Central memory CD8-positive, alpha-beta T cell (primary cell): ENCODE measurements at regions not wholly inside any gene's neighbourhood (a gene's known extent, or its start where the extent isn't known, plus 50 kb on each side); places are given as distances from the start of the nearest gene placed in this dataset.
"Not testable (repeated sequence)": the region's sequence is repeated elsewhere in the genome, so short reads cannot be mapped to it uniquely, and the experiment has no call there.

Experiments used
- ATAC-seq: fragments of 150-1000 bp; cut with Tn5 transposase; replicated peaks from 2 replicates; pipeline ENCODE4 v1.10.0; 2022; ENCODE audit warnings: mild to moderate bottlenecking, moderate FRiP score, moderate number of reproducible peaks; ENCODE audit not compliant: poor library complexity, severe bottlenecking; ENCODE audit errors: extremely low read depth
- DNase-seq, 2 donors: peaks; one replicate each; pipeline ENCODE4 v3.0.0; 2021; ENCODE audit warnings: low spot score in 2 of 2
- H3K27ac Mint-ChIP-seq: one replicate; pipeline ENCODE4 v1.8.0; 2022; ENCODE audit warnings: low read depth, mild to moderate bottlenecking, moderate library complexity, mixed read lengths
- H3K27me3 Mint-ChIP-seq: one replicate; pipeline ENCODE4 v1.8.0; 2022; ENCODE audit warnings: mixed read lengths
- H3K36me3 Mint-ChIP-seq: one replicate; pipeline ENCODE4 v1.8.0; 2022; ENCODE audit warnings: mild to moderate bottlenecking, moderate library complexity, mixed read lengths; ENCODE audit not compliant: insufficient read depth
- H3K4me1 Mint-ChIP-seq: one replicate; pipeline ENCODE4 v1.8.0; 2022; ENCODE audit warnings: mixed read lengths
- H3K4me3 Mint-ChIP-seq: one replicate; pipeline ENCODE4 v1.8.0; 2022; ENCODE audit warnings: mild to moderate bottlenecking, moderate library complexity, mixed read lengths
- H3K9me3 Mint-ChIP-seq: one replicate; pipeline ENCODE4 v1.8.0; 2022; ENCODE audit warnings: mixed read lengths

DNA sequence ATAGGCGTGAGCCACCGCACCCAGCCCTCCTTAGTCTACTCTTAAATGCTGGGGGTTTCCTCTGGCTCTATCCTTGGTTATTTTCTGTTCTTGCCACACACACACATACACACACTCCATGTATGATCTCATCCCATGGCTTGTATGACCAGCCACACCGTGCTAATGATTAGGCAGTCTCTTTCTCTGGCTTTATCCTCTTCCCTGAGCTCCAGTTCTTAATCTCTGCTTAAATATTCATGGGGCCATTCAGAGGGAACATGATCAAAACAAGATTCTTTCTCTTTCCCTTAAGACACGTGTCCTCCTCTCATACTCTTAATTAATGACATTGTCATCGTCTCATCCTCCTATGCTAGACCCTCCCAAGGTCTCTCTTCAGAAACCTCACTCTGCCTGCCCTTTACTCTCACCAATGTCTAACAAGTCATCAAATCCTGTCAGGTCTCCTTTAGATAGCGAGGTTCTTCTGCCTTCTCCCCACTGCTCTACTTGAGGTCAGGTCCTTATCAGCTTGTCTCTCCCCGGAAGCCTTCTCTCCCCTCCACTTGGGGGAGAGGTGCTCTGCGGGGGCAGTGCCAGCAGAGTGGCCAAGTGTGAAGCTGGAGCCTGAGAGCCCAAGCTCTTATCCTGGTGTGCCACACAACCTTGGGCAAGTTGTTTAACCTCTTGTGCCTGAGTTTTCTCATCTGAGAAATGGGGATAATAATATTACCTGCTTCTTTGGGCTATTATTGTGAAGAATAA, 83.0 kb upstream of the GNG12 start:
- DNase-seq, result no peak
- Mint-ChIP-seq H3K4me1 (no peaks in the 10 kb centered on the region), H3K36me3 (no peaks in the 10 kb centered on the region), H3K27me3 (peaks cover 19% of the 10 kb centered on the region), H3K9me3 (peaks cover 7% of the 10 kb centered on the region), H3K4me3 (no peak overlapping the region), H3K27ac (no peak overlapping the region)
- ATAC-seq, result no peak

DNA sequence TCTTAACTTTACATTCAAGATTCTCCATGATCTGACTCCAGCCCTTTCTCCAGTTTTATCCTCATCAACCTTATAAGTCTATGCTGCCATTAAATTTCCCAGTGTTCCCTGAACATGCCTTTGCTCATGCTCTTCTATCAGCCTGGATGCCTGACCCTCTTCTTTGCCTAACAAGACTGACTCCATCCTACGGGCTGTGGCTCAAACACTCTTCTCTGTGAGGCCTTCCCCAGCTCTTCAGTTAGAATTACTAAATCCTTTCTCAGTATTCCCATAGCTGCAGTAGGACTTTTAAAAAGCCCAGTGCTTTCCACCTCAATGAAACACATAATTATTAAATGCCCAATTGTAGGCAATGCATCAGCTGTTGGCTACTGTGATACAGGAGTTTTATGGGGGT, 76.5 kb upstream of the GNG12 start:
- H3K9me3 Mint-ChIP-seq, result no peaks in the 10 kb centered on the region
- H3K4me1 Mint-ChIP-seq, result no peaks in the 10 kb centered on the region
- no peak overlapping the region for H3K27ac Mint-ChIP-seq
- no peak for ATAC-seq
- H3K27me3 Mint-ChIP-seq, result peaks cover 55% of the 10 kb centered on the region
- H3K36me3 Mint-ChIP-seq, result no peaks in the 10 kb centered on the region
- no peak overlapping the region for H3K4me3 Mint-ChIP-seq
- no peak for DNase-seq

DNA sequence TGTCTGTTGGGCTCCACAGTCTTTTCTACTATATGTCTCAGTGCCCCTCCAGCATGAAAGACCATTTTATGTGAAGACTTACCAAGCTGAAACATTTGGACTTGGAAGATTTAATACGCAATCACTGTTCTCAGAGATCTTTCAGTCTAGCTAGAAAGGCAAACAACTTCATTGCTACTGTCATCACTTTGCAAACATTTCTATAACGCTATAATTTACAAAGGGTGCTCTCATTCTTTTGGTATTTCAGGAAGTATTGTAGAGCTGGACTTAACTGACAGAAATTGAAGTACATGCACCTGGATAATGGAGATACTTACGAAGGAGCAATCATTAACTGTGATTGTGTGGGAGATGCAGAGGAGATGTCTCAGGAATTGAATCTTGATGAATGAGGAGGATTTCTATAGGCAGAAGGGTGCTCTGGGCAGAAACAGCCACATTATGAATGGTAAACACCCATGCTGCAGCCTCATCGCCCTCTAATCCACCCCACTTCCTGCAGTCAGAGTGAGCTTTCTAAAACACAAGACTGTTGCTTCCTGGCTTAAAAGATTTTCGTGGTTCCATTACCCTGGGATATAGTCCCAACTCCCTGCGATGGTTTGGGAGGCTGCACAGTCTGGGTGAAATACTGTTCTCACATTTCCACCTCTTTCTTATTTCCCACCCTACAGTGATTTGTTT, 75.1 kb upstream of the GNG12 start:
- no peaks in the 10 kb centered on the region for H3K4me1 Mint-ChIP-seq
- peaks cover 47% of the 10 kb centered on the region for H3K27me3 Mint-ChIP-seq
- no peak for ATAC-seq
- H3K36me3 Mint-ChIP-seq, result no peaks in the 10 kb centered on the region
- DNase-seq, result no peak
- H3K9me3 Mint-ChIP-seq, result peaks cover 7% of the 10 kb centered on the region
- no peak overlapping the region for H3K27ac Mint-ChIP-seq
- H3K4me3 Mint-ChIP-seq, result no peak overlapping the region

DNA sequence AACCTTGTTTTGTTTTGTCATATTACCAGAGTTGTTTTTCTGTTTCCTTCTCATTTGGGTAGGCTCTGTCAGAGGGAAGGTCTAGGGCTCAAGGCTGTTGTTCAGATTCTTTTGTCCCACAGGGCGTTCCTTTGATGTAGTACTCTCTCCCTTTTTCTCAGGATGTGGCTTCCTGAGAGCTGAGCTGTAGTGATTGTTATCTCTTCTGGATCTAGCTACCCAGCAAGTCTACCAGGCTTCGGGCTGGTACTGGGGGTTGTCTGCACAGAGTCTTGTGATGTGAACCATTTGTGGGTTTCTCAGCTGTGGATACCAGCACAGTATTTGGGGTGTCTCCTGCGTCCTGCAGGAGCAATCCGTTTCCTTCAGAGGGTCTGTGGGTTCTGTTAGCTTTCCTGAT, 74.2 kb upstream of the GNG12 start:
- H3K36me3 Mint-ChIP-seq, H3K27ac Mint-ChIP-seq, H3K4me1 Mint-ChIP-seq, DNase-seq, H3K9me3 Mint-ChIP-seq, ATAC-seq, H3K4me3 Mint-ChIP-seq: not testable (repeated sequence)
- H3K27me3 Mint-ChIP-seq, result peaks cover 38% of the 10 kb centered on the region

DNA sequence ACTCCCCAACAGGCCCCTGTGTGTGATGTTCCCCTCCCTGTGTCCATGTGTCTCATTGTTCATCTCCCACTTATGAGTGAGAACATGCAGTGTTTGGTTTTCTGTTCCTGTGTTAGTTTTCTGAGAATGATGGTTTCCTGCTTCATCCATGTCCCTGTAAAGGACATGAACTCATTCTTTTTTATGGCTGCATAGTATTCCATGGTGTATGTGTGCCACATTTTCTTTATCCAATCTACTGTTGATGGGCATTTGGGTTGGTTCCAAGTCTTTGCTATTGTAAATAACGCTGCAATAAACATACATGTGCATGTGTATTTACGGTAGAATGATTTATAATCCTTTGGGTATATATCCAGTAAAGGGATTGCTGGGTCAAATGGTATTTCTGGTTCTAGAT, 72.7 kb upstream of the GNG12 start:
- not testable (repeated sequence) for H3K27ac Mint-ChIP-seq, DNase-seq, H3K9me3 Mint-ChIP-seq, H3K4me1 Mint-ChIP-seq, H3K36me3 Mint-ChIP-seq, H3K4me3 Mint-ChIP-seq, ATAC-seq
- peaks cover 36% of the 10 kb centered on the region for H3K27me3 Mint-ChIP-seq

DNA sequence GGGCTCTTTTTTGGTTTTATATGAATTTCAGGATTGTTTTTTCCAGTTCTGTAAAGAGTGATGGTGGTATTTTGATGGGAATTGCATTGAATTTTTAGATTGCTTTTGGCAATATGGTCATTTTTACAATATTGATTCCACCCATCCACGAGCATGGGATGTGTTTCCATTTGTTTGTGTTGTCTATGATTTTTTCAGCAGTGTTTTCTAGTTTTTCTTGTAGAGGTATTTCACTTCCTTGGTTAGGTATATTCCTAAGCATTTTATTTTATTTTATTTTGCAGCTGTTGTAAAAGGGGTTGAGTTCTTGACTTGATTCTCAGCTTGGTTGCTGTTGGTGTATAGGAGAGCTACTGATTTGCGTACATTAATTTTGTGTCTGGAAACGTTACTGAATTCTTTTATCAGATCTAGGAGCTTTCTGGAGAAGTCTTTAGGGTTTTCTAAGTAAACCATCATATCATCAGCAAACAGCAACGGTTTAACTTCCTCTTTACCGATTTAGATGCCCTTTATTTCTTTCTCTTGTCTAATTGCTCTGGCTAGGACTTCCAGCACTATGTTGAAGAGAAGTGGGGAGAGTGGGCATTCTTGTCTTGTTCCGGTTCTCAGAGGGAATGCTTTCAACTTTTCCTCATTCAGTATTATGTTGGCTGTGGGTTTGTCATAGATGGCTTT, 69.4 kb upstream of the GNG12 start:
- not testable (repeated sequence) for H3K27ac Mint-ChIP-seq

DNA sequence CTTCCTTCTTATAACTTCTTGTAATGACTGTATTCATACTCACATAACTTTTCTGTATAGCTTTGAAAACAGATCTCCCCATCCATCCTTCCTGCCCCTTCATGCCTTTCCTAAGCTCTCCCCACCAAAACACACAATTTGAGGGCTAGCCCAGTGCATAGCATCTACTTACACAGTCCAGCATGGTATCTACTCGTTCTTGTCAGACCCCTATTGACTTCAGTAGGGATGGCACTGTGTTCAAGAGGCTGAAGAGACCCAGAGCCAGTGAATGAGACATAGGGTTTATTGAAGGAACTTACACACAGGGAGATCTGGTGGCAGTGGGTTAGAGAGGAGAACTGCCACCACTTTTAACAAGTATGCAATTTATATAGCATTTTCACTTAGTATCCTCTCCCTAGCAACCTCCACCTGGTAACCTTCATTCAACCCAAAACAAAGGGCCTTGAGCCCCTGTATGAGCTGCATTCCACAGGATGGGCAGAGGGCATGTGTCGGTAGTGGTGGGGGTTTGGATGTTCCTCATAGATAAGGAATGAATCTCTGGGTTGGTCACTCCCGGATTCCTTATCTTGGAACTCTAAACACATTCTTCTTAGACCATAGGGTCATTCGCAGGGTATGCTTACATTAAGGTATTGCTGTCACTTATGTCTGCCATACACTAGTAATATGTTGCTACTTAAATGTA, 64.9 kb upstream of the GNG12 start:
- Mint-ChIP-seq H3K36me3 (no peaks in the 10 kb centered on the region), H3K27ac (no peak overlapping the region), H3K4me3 (no peak overlapping the region), H3K27me3 (peaks cover 18% of the 10 kb centered on the region), H3K9me3 (no peaks in the 10 kb centered on the region), H3K4me1 (no peaks in the 10 kb centered on the region)
- ATAC-seq, result no peak
- DNase-seq, result no peak

More for the DNA sequence above, 69.4 kb upstream of the GNG12 start:
- not testable (repeated sequence) for DNase-seq, H3K36me3 Mint-ChIP-seq, H3K9me3 Mint-ChIP-seq, H3K4me1 Mint-ChIP-seq, H3K4me3 Mint-ChIP-seq, ATAC-seq
- H3K27me3 Mint-ChIP-seq, result peaks cover 17% of the 10 kb centered on the region

DNA sequence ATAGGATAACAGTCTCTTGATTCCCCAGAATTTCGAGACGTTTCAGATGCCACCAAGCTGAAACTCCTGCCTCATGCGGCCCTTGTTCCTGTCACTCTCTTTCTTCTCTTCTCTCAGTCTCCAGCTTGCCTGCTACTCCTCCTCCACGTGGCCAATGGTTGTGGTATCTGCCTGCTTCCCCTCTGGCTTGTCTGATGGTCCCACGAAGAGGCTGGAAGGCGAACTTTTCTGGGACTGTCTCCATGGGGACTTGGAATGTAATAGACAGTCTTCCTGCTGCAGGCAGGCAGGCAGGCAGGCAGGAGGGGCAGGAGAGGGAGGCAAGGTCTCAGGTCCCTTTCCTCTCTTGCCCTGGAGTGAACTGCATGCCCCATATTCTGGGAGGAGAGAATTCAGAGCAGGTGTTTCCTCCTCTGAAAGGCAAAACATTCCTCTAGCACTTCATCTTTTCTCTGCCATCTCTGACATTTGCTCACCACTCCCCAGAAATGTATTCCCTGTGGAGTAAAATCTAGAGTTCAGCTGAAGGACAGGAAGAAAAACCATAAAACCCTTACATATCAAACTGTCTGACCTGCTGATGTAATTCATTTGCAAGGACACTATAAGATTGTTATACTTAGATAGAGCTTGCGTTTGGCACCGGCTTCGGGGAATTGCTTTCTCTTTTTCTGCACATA, 64.1 kb upstream of the GNG12 start:
- H3K27me3 Mint-ChIP-seq, result peaks cover 18% of the 10 kb centered on the region
- ATAC-seq (no peak), DNase-seq (no peak)
- H3K4me1 Mint-ChIP-seq, result no peaks in the 10 kb centered on the region
- no peak overlapping the region for H3K4me3 Mint-ChIP-seq
- no peaks in the 10 kb centered on the region for H3K36me3 Mint-ChIP-seq
- H3K9me3 Mint-ChIP-seq, result no peaks in the 10 kb centered on the region
- H3K27ac Mint-ChIP-seq, result no peak overlapping the region

DNA sequence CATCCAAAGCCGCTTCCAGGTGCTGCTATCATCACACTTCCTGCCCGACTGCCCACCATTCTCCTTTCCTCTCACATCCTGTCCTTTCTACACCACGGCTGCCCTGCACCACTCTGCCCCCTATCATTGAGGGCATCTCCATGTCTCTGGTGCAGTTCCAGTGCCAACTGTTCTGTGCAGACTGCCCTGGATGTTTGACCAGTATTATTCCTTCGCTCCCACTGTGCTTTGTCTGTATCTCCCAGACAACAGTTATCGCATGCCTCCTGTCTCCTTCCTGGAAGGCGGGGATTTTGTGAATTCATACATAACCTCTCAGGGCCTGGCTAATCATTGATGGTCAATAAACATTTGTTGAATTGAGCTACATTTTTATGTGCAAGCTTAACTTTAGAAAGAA, 63.6 kb upstream of the GNG12 start:
- Mint-ChIP-seq H3K4me3 (no peak overlapping the region), H3K36me3 (no peaks in the 10 kb centered on the region), H3K27me3 (peaks cover 18% of the 10 kb centered on the region), H3K27ac (no peak overlapping the region), H3K4me1 (no peaks in the 10 kb centered on the region), H3K9me3 (no peaks in the 10 kb centered on the region)
- no peak for DNase-seq
- ATAC-seq, result no peak

DNA sequence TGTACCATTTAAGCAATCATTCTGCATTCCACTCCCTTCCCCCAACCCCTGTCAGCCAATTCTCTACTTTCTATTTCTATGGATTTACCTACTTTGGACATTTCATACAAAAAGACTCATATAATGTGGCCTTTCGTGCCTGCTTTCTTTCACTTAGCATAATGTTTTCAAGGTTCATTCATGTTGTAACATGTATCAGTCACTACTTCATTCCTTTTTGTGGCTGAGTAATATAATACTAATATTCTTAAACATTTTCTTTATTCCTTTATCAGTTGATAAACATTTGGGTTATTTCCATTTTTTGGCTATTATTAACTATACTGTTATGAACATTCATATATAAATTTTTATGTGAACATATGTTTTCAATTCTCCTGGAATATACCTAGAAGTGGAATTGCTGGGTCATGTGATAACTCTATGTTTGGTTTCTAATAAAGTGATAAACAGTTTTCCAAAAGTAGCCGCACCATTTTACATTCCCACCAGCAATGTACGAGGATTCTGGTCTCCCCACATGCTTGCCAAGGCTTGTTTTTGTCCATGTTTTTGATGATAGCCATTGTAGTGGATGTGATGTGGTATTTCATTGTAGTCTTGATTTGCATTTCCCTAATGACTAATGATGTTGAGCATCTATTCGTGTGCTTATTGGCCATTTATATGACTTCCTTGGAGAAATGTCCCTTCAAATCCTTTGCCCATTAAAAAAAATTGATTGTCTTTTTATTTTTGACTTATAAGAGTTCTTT, 61.9 kb upstream of the GNG12 start:
- no peaks in the 10 kb centered on the region for H3K36me3 Mint-ChIP-seq
- DNase-seq (no peak), ATAC-seq (no peak)
- no peaks in the 10 kb centered on the region for H3K4me1 Mint-ChIP-seq
- no peak overlapping the region for H3K4me3 Mint-ChIP-seq
- peaks cover 18% of the 10 kb centered on the region for H3K27me3 Mint-ChIP-seq
- H3K9me3 Mint-ChIP-seq, result no peaks in the 10 kb centered on the region
- H3K27ac Mint-ChIP-seq, result no peak overlapping the region

DNA sequence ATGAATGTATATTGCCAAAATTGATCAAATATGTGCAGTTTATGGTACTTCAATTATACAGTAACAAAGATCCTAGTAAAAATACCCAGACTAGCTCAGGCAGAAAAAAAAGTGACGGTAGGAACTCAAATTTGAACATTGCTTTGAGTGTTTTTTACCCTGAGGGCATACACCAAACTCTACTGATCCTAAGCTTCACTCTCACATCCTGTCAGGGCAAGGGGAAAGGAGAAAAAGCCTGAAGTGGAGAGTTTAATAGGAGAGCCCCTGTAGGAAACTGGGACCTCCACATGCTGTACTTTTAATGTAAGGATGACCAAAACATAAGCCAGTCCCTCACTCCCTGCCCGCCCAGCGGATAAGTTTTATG, 59.8 kb upstream of the GNG12 start:
- DNase-seq (no peak), ATAC-seq (no peak)
- Mint-ChIP-seq H3K27me3 (peaks cover 15% of the 10 kb centered on the region), H3K4me1 (no peaks in the 10 kb centered on the region), H3K36me3 (no peaks in the 10 kb centered on the region), H3K4me3 (no peak overlapping the region), H3K9me3 (no peaks in the 10 kb centered on the region), H3K27ac (no peak overlapping the region)
